Activated CD4-positive, alpha-beta memory T cell treated with anti-CD3 and anti-CD28 coated beads, Interleukin-2, amount 10 ng/mL, durations not matched to agents 7 days and 5 days (primary cell): ENCODE measurements at regions not wholly inside any gene's neighbourhood (a gene's known extent, or its start where the extent isn't known, plus 50 kb on each side); places are given as distances from the start of the nearest gene placed in this dataset.
"Not testable (repeated sequence)": the region's sequence is repeated elsewhere in the genome, so short reads cannot be mapped to it uniquely, and the experiment has no call there.

Source experiments
- CTCF ChIA-PET: fragments of 350-600 bp; sonication (Branson Sonifier 250); formaldehyde crosslinking; loops from one replicate; lab custom pipeline; 2021; ENCODE audit warnings: antibody characterized with exemption, inconsistent platforms; lab: Charles Lee
- POLR2A ChIA-PET: fragments of 350-600 bp; sonication (Branson Sonifier 250); formaldehyde crosslinking; loops from one replicate; lab custom pipeline; 2021; ENCODE audit warnings: antibody characterized with exemption; lab: Charles Lee
- DNase-seq: peaks from one replicate; pipeline ENCODE4 v3.0.0-alpha.2; 2020
- H3K27ac Mint-ChIP-seq: one replicate; pipeline ENCODE4 v1.8.0; 2021; ENCODE audit warnings: mild to moderate bottlenecking, mixed read lengths
- H3K27me3 Mint-ChIP-seq: one replicate; pipeline ENCODE4 v1.8.0; 2021; ENCODE audit warnings: mixed read lengths
- H3K36me3 Mint-ChIP-seq: one replicate; pipeline ENCODE4 v1.8.0; 2021; ENCODE audit warnings: low read depth, mixed read lengths
- H3K4me1 Mint-ChIP-seq: one replicate; pipeline ENCODE4 v1.8.0; 2021; ENCODE audit warnings: mixed read lengths
- H3K4me3 Mint-ChIP-seq: one replicate; pipeline ENCODE4 v1.8.0; 2021; ENCODE audit warnings: mild to moderate bottlenecking, mixed read lengths
- H3K9me3 Mint-ChIP-seq: one replicate; pipeline ENCODE4 v1.8.0; 2021; ENCODE audit warnings: mixed read lengths

DNA sequence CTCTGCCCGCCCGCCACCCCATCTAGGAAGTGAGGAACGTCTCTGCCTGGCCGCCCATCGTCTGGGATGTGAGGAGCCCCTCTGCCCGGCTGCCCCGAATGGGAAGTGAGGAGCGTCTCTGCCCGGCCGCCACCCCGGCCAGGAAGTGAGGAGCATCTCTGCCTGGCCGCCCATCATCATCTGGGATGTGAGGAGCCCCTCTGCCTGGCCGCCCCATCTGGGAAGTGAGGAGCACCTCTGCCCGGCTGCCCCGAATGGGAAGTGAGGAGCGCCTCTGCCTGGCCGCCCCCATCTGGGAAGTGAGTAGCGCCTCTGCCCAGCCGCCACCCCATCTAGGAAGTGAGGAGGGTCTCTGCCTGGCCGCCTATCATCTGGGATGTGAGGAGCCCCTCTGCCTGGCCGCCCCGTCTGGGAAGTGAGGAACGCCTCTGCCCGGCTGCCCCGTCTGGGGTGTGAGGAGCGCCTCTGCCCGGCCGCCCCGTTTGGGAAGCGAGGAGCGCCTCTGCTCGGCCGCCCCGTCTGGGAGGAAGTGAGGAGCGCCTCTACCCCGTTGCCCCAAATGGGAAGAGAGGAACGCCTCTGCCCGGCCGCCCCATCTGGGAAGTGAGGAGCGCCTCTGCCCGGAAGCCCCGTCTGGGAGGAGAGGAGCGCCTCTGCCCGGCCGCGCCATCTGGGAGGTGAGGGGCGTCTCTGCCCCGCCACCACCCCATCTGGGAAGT lies 113.8 kb upstream of the CES5A start:
- POLR2A ChIA-PET, CTCF ChIA-PET, H3K4me3 Mint-ChIP-seq, H3K4me1 Mint-ChIP-seq, H3K9me3 Mint-ChIP-seq, H3K27ac Mint-ChIP-seq, DNase-seq, H3K27me3 Mint-ChIP-seq, H3K36me3 Mint-ChIP-seq: not testable (repeated sequence)

DNA sequence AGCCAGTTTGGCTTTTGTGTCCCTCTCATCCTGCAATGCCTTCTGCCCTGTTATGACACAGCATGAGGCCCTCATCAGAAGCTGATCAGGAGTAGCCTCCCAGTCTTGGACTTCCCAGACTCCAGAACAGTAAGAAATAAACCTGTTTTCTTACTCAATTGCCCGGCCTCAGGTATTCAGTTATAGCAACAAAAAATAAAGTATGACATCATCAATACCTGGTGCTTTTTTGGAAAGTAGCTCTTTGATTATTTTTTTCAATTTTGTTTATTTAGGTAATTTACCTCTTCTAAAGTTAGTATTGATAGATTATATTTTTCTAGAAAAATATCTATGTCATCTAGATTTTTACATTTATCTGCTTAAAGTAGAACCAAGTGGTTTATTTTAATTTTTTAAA lies 112.8 kb upstream of the CES5A start:
- Mint-ChIP-seq H3K9me3 (no peaks in the 10 kb centered on the region), H3K27ac (no peak overlapping the region), H3K27me3 (peaks cover 5% of the 10 kb centered on the region), H3K4me3 (no peak overlapping the region), H3K36me3 (no peaks in the 10 kb centered on the region), H3K4me1 (no peaks in the 10 kb centered on the region)
- ChIA-PET CTCF (no interaction called here), POLR2A (no interaction called here)
- DNase-seq, result no peak

DNA sequence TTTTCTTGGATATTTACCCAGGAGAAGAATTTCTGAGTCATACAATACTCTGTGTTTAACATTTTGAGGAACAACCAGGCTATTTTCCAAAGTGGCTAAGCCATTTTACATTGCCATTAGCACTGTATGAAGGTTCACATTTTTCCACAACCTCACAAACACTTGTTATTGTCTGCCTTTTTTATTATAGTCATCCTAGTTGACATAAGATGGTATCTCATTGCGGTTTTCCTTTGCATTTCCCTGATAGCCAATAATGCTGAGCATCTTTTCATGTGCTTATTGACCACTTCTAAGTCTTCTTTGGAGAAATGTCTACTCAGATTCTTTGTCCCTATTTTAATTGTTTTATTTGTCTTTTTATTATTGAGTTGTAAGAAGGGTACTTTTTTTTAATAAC lies 107.4 kb upstream of the CES5A start:
- DNase-seq, result no peak
- H3K9me3 Mint-ChIP-seq, result no peaks in the 10 kb centered on the region
- CTCF ChIA-PET, result no interaction called here
- POLR2A ChIA-PET, result no interaction called here
- no peak overlapping the region for H3K27ac Mint-ChIP-seq
- H3K4me3 Mint-ChIP-seq, result no peak overlapping the region
- H3K36me3 Mint-ChIP-seq, result no peaks in the 10 kb centered on the region
- H3K27me3 Mint-ChIP-seq, result peaks cover 5% of the 10 kb centered on the region
- H3K4me1 Mint-ChIP-seq, result no peaks in the 10 kb centered on the region

DNA sequence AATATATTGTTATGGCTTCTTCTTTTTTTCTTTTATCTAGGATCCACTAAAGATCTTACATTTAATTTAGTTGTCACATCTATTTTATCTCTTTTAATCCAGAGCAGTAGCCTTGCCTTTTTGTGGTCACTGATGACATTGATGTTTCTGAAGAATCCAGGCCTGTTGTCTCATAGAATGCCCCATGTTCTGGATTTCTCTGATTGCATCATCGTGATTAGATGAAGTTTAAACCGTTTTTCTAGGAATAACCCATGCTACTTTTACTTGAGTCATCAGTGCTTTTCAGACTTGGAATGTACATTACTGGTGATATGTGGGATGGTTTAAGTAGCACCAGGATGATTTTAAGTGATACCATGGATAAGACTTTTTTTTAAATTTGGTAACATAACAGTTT lies 106.4 kb upstream of the CES5A start:
- no peaks in the 10 kb centered on the region for H3K9me3 Mint-ChIP-seq
- peaks cover 8% of the 10 kb centered on the region for H3K27me3 Mint-ChIP-seq
- H3K27ac Mint-ChIP-seq, result no peak overlapping the region
- ChIA-PET POLR2A (no interaction called here), CTCF (no interaction called here)
- no peak for DNase-seq
- no peak overlapping the region for H3K4me3 Mint-ChIP-seq
- H3K4me1 Mint-ChIP-seq, result no peaks in the 10 kb centered on the region
- H3K36me3 Mint-ChIP-seq, result no peaks in the 10 kb centered on the region

DNA sequence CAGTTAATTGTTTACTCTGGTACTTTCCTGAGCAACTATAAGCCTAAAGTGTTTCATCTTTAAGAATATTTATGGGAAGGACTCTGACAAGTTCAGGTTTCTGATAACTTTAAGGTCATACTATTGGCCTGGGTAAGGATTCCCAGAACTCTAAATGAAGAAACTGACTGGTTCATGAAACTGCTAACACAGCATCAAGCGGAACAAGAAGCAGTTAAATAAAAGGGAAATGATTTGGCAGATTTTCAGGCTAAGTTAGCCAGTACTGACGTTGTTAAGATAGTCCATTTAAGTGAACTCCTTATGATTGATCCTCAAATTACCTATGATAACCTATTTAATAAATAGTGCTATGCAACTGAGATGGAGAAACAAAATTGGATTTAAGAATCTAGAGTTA lies 101.6 kb upstream of the CES5A start:
- Mint-ChIP-seq H3K36me3 (no peaks in the 10 kb centered on the region), H3K4me3 (no peak overlapping the region), H3K27ac (no peak overlapping the region), H3K27me3 (peaks cover 6% of the 10 kb centered on the region), H3K4me1 (no peaks in the 10 kb centered on the region), H3K9me3 (no peaks in the 10 kb centered on the region)
- POLR2A ChIA-PET, result no interaction called here
- CTCF ChIA-PET, result no interaction called here
- DNase-seq, result no peak

DNA sequence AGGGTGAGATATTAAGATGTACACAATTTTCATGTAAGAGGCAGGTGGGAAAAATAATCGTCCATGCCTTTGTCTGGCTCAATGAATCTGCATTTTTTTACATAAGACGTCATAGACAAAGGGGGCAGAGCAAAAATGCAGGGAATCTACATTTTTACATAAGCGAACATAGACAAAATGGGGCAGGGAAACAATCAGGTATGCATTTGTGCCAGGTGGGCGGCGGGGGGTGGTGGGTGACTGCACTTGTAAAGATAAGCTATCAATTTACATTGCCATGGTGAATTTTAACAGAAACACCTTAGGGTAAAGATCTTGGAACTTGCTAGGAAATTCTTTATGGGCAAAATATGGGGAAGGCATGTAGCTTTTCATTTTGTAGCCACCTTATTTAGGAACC lies 96.3 kb upstream of the CES5A start:
- Mint-ChIP-seq H3K9me3 (no peaks in the 10 kb centered on the region), H3K27ac (no peak overlapping the region), H3K4me3 (no peak overlapping the region), H3K27me3 (peaks cover 3% of the 10 kb centered on the region), H3K36me3 (no peaks in the 10 kb centered on the region), H3K4me1 (no peaks in the 10 kb centered on the region)
- ChIA-PET POLR2A (no interaction called here), CTCF (no interaction called here)
- no peak for DNase-seq

DNA sequence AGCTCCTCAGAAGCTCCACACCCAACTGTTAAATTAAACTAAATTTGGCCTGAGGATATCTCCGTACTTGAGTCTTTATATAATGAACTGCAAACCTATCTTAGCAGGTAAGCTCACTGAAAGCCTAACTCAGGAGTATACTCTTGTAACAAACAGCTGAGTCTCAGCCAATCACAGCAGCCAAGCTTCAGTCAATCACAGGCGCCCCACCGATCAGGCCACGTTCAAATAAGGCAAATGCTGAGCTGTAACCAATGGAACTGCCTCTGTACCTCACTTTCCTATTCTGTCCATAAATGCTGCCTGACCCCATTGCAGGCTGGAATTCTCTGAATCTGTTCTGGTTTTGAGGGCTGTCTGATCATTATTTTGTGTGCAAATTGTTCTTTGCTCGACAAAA lies 93.0 kb upstream of the CES5A start:
- Mint-ChIP-seq H3K36me3 (no peaks in the 10 kb centered on the region), H3K27ac (no peak overlapping the region), H3K9me3 (no peaks in the 10 kb centered on the region), H3K4me3 (no peak overlapping the region), H3K27me3 (no peaks in the 10 kb centered on the region), H3K4me1 (no peaks in the 10 kb centered on the region)
- CTCF ChIA-PET, result no interaction called here
- no peak for DNase-seq
- POLR2A ChIA-PET, result no interaction called here

DNA sequence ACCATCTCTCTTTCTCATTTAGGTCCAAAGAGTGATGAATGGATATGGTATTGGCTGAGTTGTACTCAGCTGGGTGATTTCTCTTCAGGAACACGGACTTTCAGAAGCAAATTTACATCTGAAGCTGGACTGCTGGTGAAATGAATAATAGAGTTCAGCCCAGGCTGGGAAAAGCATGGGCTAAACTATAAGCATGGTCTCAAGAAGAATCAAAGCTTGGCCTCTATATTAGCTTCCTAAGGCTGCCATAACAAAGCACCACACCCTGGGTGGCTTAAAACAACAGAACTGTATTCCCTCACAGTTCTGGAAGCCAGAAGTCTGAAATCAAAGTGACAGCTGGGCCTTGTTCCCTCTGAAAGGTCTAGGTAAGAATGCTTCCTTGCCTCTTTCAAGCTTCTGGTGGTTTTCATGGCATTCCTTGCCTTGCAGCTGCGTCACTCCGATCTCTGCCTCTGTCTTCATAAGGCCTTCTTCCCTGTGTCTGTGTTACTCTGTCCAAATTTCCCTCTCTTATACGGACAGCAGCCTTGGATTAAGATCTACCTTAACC lies 89.8 kb upstream of the CES5A start:
- ChIA-PET POLR2A (no interaction called here), CTCF (interaction anchor here (0.6 kb wide), 1 partner anchor 126 kb away, joined by 4 read pairs; no protein-coding TSS in a partner anchor)
- Mint-ChIP-seq H3K27me3 (no peaks in the 10 kb centered on the region), H3K4me3 (no peak overlapping the region), H3K36me3 (no peaks in the 10 kb centered on the region), H3K9me3 (no peaks in the 10 kb centered on the region), H3K4me1 (no peaks in the 10 kb centered on the region), H3K27ac (no peak overlapping the region)
- no peak for DNase-seq

DNA sequence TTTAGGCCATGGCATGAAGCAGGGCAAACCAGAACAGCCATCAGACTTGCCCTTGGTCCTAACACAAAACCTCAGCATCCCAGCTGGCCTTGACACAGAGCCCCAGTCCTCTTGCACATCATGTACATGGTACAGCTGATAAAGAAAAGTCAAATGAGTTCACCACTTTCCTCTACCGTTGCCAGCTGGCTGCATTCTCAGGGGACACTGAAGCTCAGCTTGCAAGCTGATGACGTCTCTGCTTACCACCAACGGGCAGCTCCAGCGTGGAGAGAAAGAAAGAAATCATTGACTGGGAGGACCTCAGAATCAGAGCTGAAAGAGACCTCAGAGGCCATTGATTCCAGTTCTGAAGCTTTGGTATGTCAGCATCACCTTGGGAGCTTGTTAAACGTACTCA lies 80.7 kb upstream of the CES5A start:
- ChIA-PET CTCF (interaction anchor here (0.5 kb wide), 1 partner anchor 367 kb away, joined by 3 read pairs; no protein-coding TSS in a partner anchor), POLR2A (no interaction called here)
- Mint-ChIP-seq H3K27ac (no peak overlapping the region), H3K27me3 (peaks cover 16% of the 10 kb centered on the region), H3K4me1 (no peaks in the 10 kb centered on the region), H3K4me3 (no peak overlapping the region), H3K36me3 (no peaks in the 10 kb centered on the region), H3K9me3 (no peaks in the 10 kb centered on the region)
- no peak for DNase-seq

DNA sequence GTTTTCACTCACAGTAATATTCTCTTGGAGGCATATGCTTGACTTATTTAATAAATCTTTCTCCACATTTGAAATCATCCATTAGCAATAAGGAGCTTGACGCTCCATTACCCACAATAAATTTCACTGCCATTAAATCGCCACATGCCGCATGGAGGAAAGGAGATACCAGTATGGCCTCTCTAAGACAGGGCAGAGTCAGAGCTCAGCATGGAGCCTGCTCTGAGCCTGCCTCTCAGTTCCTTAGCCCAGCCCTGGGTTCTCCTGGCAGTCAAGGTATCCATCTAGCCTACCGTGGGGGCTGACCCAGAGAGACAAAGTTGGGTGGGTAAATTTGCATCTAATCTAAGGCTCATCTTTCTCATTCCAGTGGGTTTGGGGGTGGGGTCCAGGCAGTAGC lies 80.3 kb upstream of the CES5A start:
- Mint-ChIP-seq H3K4me1 (no peaks in the 10 kb centered on the region), H3K27ac (no peak overlapping the region), H3K9me3 (no peaks in the 10 kb centered on the region), H3K27me3 (peaks cover 18% of the 10 kb centered on the region), H3K36me3 (no peaks in the 10 kb centered on the region), H3K4me3 (no peak overlapping the region)
- ChIA-PET CTCF (interaction anchor here (0.5 kb wide), 1 partner anchor 368 kb away, joined by 3 read pairs; no protein-coding TSS in a partner anchor), POLR2A (no interaction called here)
- no peak for DNase-seq

DNA sequence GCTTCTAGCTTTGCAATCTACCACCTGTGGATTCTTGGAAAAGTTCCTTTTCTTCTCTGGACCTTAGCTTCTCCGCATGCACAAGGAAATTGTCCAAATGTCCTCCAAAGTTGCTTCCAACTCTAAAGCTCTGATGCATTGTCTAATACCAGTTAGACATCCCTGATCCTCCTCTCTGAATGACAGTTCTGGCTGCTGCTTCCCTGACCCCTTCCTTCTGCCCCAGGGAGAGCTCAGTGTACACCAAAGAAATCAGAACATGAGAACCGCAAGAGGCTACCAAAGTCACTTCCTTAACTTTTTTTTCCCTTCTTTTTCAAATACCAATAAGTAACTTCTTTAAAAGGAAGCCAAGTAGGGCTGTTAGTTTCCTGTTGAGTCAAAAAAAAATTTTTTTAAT lies 79.7 kb upstream of the CES5A start:
- Mint-ChIP-seq H3K9me3 (no peaks in the 10 kb centered on the region), H3K36me3 (no peaks in the 10 kb centered on the region), H3K27ac (no peak overlapping the region), H3K4me1 (no peaks in the 10 kb centered on the region), H3K4me3 (no peak overlapping the region), H3K27me3 (peaks cover 20% of the 10 kb centered on the region)
- no peak for DNase-seq
- CTCF ChIA-PET, result no interaction called here
- POLR2A ChIA-PET, result no interaction called here

DNA sequence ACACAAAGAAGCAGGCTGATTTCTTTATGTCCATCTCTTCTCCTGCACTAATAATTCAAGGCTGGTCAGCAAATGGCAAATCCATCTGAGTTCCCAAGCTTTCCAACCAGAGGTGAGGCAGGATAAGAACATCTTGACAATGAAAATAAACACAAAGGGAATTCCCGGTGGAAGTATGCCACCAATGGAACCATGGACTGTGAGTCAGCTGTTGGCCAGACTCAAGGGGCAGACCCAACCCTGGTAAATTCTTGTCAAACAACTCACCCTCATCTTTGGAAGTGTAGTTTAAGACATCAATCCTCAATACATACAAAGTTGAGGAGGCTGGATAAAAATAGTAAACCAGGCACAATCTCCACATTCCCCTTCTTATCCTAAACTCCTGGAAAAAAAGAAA lies 74.3 kb upstream of the CES5A start:
- CTCF ChIA-PET, result no interaction called here
- peaks cover 31% of the 10 kb centered on the region for H3K27me3 Mint-ChIP-seq
- H3K4me3 Mint-ChIP-seq, result no peak overlapping the region
- DNase-seq, result no peak
- H3K4me1 Mint-ChIP-seq, result no peaks in the 10 kb centered on the region
- no peaks in the 10 kb centered on the region for H3K36me3 Mint-ChIP-seq
- POLR2A ChIA-PET, result no interaction called here
- no peak overlapping the region for H3K27ac Mint-ChIP-seq
- no peaks in the 10 kb centered on the region for H3K9me3 Mint-ChIP-seq

DNA sequence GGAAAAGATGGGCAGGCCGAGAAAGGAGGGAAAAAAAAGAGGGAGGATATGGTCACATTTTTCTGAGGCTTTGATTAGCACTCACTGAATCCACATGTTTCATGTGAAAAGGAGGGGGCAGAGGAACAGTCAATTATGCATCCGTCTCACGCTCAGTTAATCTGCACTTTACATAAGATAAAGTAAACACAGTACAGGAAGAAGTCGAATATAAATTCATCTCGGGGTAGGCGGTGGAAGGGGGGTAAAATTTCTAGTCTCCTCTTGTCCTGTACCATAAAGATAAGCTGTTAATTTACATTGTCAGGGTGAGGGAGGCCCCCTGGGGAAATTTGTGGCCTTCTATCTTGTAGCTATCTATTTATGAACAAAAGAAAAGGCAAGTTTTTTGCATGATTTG lies 73.1 kb upstream of the CES5A start:
- no peaks in the 10 kb centered on the region for H3K36me3 Mint-ChIP-seq
- H3K27ac Mint-ChIP-seq, result no peak overlapping the region
- no peak for DNase-seq
- POLR2A ChIA-PET, result interaction anchor here (0.6 kb wide), 1 partner anchor 20 kb away, joined by 3 read pairs; no protein-coding TSS in a partner anchor
- CTCF ChIA-PET, result interaction anchor here (1.2 kb wide), 1 partner anchor 370 kb away, joined by 5 read pairs; no protein-coding TSS in a partner anchor
- H3K4me3 Mint-ChIP-seq, result no peak overlapping the region
- H3K27me3 Mint-ChIP-seq, result peaks cover 30% of the 10 kb centered on the region
- H3K9me3 Mint-ChIP-seq, result no peaks in the 10 kb centered on the region
- H3K4me1 Mint-ChIP-seq, result no peaks in the 10 kb centered on the region

DNA sequence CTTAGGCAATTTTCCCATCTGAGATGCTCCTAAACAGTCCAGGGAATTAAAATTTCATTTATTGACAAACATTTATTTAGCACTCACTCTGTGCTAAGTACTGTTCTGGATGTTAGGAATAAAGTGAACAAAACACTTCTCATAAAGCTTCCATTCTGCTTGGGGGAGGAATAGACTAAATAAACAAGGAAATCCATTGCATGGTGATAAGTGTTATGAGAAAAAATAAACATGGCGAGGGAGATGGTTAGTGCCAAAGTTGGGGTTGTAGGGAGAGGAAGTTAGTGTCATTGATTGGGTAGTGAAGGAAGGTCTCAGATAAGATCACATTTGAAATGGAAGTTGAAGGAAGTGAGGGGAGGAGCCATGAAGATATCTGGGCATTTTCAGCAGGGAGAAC lies 72.2 kb upstream of the CES5A start:
- H3K36me3 Mint-ChIP-seq, result no peaks in the 10 kb centered on the region
- DNase-seq, result no peak
- ChIA-PET POLR2A (no interaction called here), CTCF (interaction anchor here (1.1 to 1.2 kb wide), 2 partner anchors 11 to 371 kb away, joined by 3 to 5 read pairs; no protein-coding TSS in a partner anchor)
- H3K27me3 Mint-ChIP-seq, result peaks cover 27% of the 10 kb centered on the region
- no peaks in the 10 kb centered on the region for H3K9me3 Mint-ChIP-seq
- no peak overlapping the region for H3K4me3 Mint-ChIP-seq
- no peaks in the 10 kb centered on the region for H3K4me1 Mint-ChIP-seq
- no peak overlapping the region for H3K27ac Mint-ChIP-seq
